ENCODE measurements at regions not wholly inside any gene's neighbourhood (a gene's known extent, or its start where the extent isn't known, plus 50 kb on each side); places are given as distances from the start of the nearest gene placed in this dataset.

GRCh38 chr21:16540966-16541727 lies 811.4 kb downstream of the USP25 start:
- TF ChIP-seq CTCF (IDR thresholded peaks at IDR 0.05; ENCODE audit: borderline replicate concordance, extremely low read depth, insufficient read depth), result no peak
- Histone ChIP-seq H3K27ac (ENCODE audit: low read depth in 2 of 2, low read length in 2 of 2) (no peak overlapping the region), H3K36me3 (ENCODE audit: control insufficient read depth in 2 of 3, insufficient read depth in 3 of 3, low read length in 3 of 3) (peaks cover 0 to 3% (median 0%) of the 10 kb centered on the region in 3 donors), H3K4me3 (ENCODE audit: low read length in 3 of 3) (no peak overlapping the region), H3K4me1 (ENCODE audit: control insufficient read depth in 2 of 3, insufficient read depth in 2 of 3, low read depth in 1 of 3, low read length in 3 of 3) (peaks cover 0 to 4% (median 0%) of the 10 kb centered on the region in 3 donors), H3K9ac (ENCODE audit: low read length in 3 of 3) (no peak overlapping the region), H3K9me3 (ENCODE audit: control insufficient read depth in 2 of 3, insufficient read depth in 1 of 3, low read length in 3 of 3) (no peaks in the 10 kb centered on the region), H3K27me3 (ENCODE audit: control insufficient read depth, insufficient read depth, low read length) (no peaks in the 10 kb centered on the region)
- no peak for DNase-seq
- FAIRE-seq, result no peak
- intact Hi-C loops (cut with DNase I), result no loop called here

DNA sequence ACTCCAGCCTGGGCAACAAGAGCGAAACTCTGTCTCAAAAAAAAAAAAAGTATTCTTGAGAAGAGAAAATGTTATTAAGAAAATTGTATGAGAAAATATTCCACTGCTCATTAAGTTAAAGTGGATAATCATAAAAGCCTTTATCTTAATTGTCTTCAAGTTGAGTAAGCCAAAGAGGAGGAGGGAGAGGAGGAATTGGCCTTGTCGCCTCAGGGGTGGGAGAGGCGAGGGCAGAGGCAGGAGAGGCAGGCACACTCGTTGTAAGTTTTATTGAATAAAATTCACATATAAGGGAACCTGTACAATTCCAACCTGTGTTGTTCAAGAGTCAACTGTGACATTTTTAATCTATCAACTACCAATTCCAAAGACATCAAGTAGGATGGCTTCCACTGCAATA lies 820.3 kb downstream of the USP25 start:
- intact Hi-C loops (cut with DNase I), result no loop called here
- no peaks in the 10 kb centered on the region for H3K27me3 ChIP-seq (ENCODE audit: control insufficient read depth, insufficient read depth, low read length)
- no peaks in the 10 kb centered on the region for H3K9me3 ChIP-seq (ENCODE audit: control insufficient read depth in 2 of 3, insufficient read depth in 1 of 3, low read length in 3 of 3)
- no peak for TF ChIP-seq CTCF (IDR thresholded peaks at IDR 0.05; ENCODE audit: borderline replicate concordance, extremely low read depth, insufficient read depth)
- H3K4me3 ChIP-seq (ENCODE audit: low read length in 3 of 3), result no peak overlapping the region
- DNase-seq (no peak), FAIRE-seq (no peak)
- H3K9ac ChIP-seq (ENCODE audit: low read length in 3 of 3), result no peak overlapping the region
- no peaks in the 10 kb centered on the region for H3K36me3 ChIP-seq (ENCODE audit: control insufficient read depth in 2 of 3, insufficient read depth in 3 of 3, low read length in 3 of 3)
- no peak overlapping the region for H3K27ac ChIP-seq (ENCODE audit: low read depth in 2 of 2, low read length in 2 of 2)
- H3K4me1 ChIP-seq (ENCODE audit: control insufficient read depth in 2 of 3, insufficient read depth in 2 of 3, low read depth in 1 of 3, low read length in 3 of 3), result peaks cover 0 to 4% (median 0%) of the 10 kb centered on the region in 3 donors

DNA sequence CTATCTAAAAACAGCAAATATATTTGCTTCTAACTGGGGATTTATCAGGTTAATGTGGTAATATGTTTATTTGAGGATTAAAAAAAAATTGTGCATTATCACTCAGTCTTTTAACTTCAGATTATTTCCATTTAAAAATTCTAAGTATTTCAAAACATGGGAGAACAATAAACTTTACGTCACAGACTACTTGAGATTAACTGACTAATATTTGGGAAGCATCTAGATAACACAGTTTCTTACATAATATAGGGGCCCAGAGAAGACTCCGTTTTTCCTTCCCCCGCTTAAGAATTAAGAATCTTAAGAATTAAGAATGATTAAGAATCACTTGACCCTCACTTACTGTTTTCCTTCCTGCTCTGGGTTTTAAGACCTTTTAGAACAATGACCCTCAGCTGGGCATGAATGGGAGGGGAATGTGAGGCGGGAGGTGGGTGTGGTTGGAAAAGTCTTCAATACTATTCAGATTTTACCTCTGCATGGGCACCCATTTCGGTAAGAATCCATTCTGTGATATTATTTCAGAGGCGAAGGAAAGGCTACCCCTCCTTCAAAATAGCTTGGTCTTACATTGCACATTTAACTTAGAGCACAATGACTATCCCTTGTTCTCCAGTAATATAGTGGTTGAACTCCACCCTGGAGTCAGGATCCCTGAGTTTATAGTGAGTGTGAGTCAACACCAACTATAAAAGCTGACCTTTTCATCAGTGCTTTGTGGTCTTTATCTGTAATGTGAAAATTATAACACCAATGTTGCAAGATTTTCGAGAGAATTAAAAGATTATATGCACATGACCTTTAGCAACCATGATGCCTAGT lies 821.3 kb downstream of the USP25 start:
- no peak for FAIRE-seq

More for the DNA sequence above, 821.3 kb downstream of the USP25 start:
- Histone ChIP-seq H3K27me3 (ENCODE audit: control insufficient read depth, insufficient read depth, low read length) (no peaks in the 10 kb centered on the region), H3K4me3 (ENCODE audit: low read length in 3 of 3) (no peak overlapping the region), H3K9ac (ENCODE audit: low read length in 3 of 3) (no peak overlapping the region), H3K4me1 (ENCODE audit: control insufficient read depth in 2 of 3, insufficient read depth in 2 of 3, low read depth in 1 of 3, low read length in 3 of 3) (peaks cover 0 to 4% (median 0%) of the 10 kb centered on the region in 3 donors), H3K36me3 (ENCODE audit: control insufficient read depth in 2 of 3, insufficient read depth in 3 of 3, low read length in 3 of 3) (peaks cover 0 to under 1% (median 0%) of the 10 kb centered on the region in 3 donors), H3K9me3 (ENCODE audit: control insufficient read depth in 2 of 3, insufficient read depth in 1 of 3, low read length in 3 of 3) (no peaks in the 10 kb centered on the region), H3K27ac (ENCODE audit: low read depth in 2 of 2, low read length in 2 of 2) (no peak overlapping the region)
- intact Hi-C loops (cut with DNase I), result no loop called here
- TF ChIP-seq CTCF (IDR thresholded peaks at IDR 0.05; ENCODE audit: borderline replicate concordance, extremely low read depth, insufficient read depth), result no peak
- no peak for DNase-seq
